Activated naive CD8-positive, alpha-beta T cell treated with anti-CD3 and anti-CD28 coated beads for 36 hours (primary cell): ENCODE measurements at regions not wholly inside any gene's neighbourhood (a gene's known extent, or its start where the extent isn't known, plus 50 kb on each side); places are given as distances from the start of the nearest gene placed in this dataset.

ENCODE experiments used
- DNase-seq: peaks from one replicate; pipeline ENCODE4 v3.0.0; 2021
- H3K27ac Mint-ChIP-seq: one replicate; pipeline ENCODE4 v1.8.0; 2022; ENCODE audit warnings: mild to moderate bottlenecking, moderate library complexity, mixed read lengths
- H3K27me3 Mint-ChIP-seq: one replicate; pipeline ENCODE4 v1.8.0; 2022; ENCODE audit warnings: mild to moderate bottlenecking, mixed read lengths
- H3K36me3 Mint-ChIP-seq: one replicate; pipeline ENCODE4 v1.8.0; 2021; ENCODE audit warnings: mild to moderate bottlenecking, mixed read lengths
- H3K4me1 Mint-ChIP-seq: one replicate; pipeline ENCODE4 v1.8.0; 2021; ENCODE audit warnings: mixed read lengths
- H3K4me3 Mint-ChIP-seq: one replicate; pipeline ENCODE4 v1.8.0; 2022; ENCODE audit warnings: mild to moderate bottlenecking, moderate library complexity, mixed read lengths
- H3K9me3 Mint-ChIP-seq: one replicate; pipeline ENCODE4 v1.8.0; 2022; ENCODE audit warnings: mixed read lengths

GRCh38 chr2:41729800-41730364 lies 317.9 kb upstream of the PKDCC start:
- H3K27me3 Mint-ChIP-seq, result peaks cover 8% of the 10 kb centered on the region
- no peaks in the 10 kb centered on the region for H3K36me3 Mint-ChIP-seq
- DNase-seq, result no peak
- no peaks in the 10 kb centered on the region for H3K4me1 Mint-ChIP-seq
- H3K27ac Mint-ChIP-seq, result no peak overlapping the region
- no peaks in the 10 kb centered on the region for H3K9me3 Mint-ChIP-seq
- no peak overlapping the region for H3K4me3 Mint-ChIP-seq

GRCh38 chr2:41735006-41735405 lies 312.8 kb upstream of the PKDCC start:
- no peak for DNase-seq
- Mint-ChIP-seq H3K4me1 (peaks cover 6% of the 10 kb centered on the region), H3K27ac (no peak overlapping the region), H3K36me3 (no peaks in the 10 kb centered on the region), H3K4me3 (no peak overlapping the region), H3K27me3 (peaks cover 22% of the 10 kb centered on the region), H3K9me3 (peaks cover under 1% of the 10 kb centered on the region)

- Mint-ChIP-seq H3K36me3 (no peaks in the 10 kb centered on the region), H3K4me1 (peaks cover 6% of the 10 kb centered on the region), H3K27me3 (peaks cover 21% of the 10 kb centered on the region), H3K27ac (no peak overlapping the region), H3K4me3 (no peak overlapping the region), H3K9me3 (peaks cover 3% of the 10 kb centered on the region)
- no peak for DNase-seq
Measured at GRCh38 chr2:41735476-41735875, 312.3 kb upstream of the PKDCC start.

- Mint-ChIP-seq H3K9me3 (peaks cover 3% of the 10 kb centered on the region), H3K27me3 (peaks cover 26% of the 10 kb centered on the region), H3K27ac (no peak overlapping the region), H3K4me3 (no peak overlapping the region), H3K4me1 (peaks cover 6% of the 10 kb centered on the region), H3K36me3 (no peaks in the 10 kb centered on the region)
- DNase-seq, result no peak
Measured at GRCh38 chr2:41736105-41736567, 311.7 kb upstream of the PKDCC start.

GRCh38 chr2:41736586-41736985 lies 311.2 kb upstream of the PKDCC start:
- DNase-seq, result no peak
- Mint-ChIP-seq H3K27me3 (peaks cover 27% of the 10 kb centered on the region), H3K4me3 (no peak overlapping the region), H3K4me1 (peaks cover 6% of the 10 kb centered on the region), H3K9me3 (peaks cover 3% of the 10 kb centered on the region), H3K27ac (no peak overlapping the region), H3K36me3 (no peaks in the 10 kb centered on the region)

GRCh38 chr2:41737888-41738287 lies 309.9 kb upstream of the PKDCC start:
- peaks cover 6% of the 10 kb centered on the region for H3K4me1 Mint-ChIP-seq
- H3K9me3 Mint-ChIP-seq, result peaks cover 3% of the 10 kb centered on the region
- no peak overlapping the region for H3K27ac Mint-ChIP-seq
- H3K27me3 Mint-ChIP-seq, result peaks cover 24% of the 10 kb centered on the region
- no peak for DNase-seq
- no peaks in the 10 kb centered on the region for H3K36me3 Mint-ChIP-seq
- no peak overlapping the region for H3K4me3 Mint-ChIP-seq

- peaks cover 10% of the 10 kb centered on the region for H3K27me3 Mint-ChIP-seq
- H3K4me1 Mint-ChIP-seq, result no peaks in the 10 kb centered on the region
- H3K9me3 Mint-ChIP-seq, result peaks cover 11% of the 10 kb centered on the region
- H3K4me3 Mint-ChIP-seq, result no peak overlapping the region
- DNase-seq, result no peak
- H3K36me3 Mint-ChIP-seq, result no peaks in the 10 kb centered on the region
- H3K27ac Mint-ChIP-seq, result no peak overlapping the region
Measured at GRCh38 chr2:41741951-41742595, 305.7 kb upstream of the PKDCC start.

GRCh38 chr2:41743324-41743723 lies 304.5 kb upstream of the PKDCC start:
- H3K27ac Mint-ChIP-seq, result no peak overlapping the region
- DNase-seq, result no peak
- no peak overlapping the region for H3K4me3 Mint-ChIP-seq
- H3K27me3 Mint-ChIP-seq, result peaks cover 10% of the 10 kb centered on the region
- peaks cover 11% of the 10 kb centered on the region for H3K9me3 Mint-ChIP-seq
- H3K36me3 Mint-ChIP-seq, result no peaks in the 10 kb centered on the region
- no peaks in the 10 kb centered on the region for H3K4me1 Mint-ChIP-seq

GRCh38 chr2:41750829-41751228 lies 297.0 kb upstream of the PKDCC start:
- peaks cover 4% of the 10 kb centered on the region for H3K27me3 Mint-ChIP-seq
- H3K36me3 Mint-ChIP-seq, result no peaks in the 10 kb centered on the region
- H3K4me1 Mint-ChIP-seq, result no peaks in the 10 kb centered on the region
- H3K27ac Mint-ChIP-seq, result no peak overlapping the region
- H3K9me3 Mint-ChIP-seq, result no peaks in the 10 kb centered on the region
- no peak overlapping the region for H3K4me3 Mint-ChIP-seq
- DNase-seq, result no peak

GRCh38 chr2:41759880-41760279 lies 287.9 kb upstream of the PKDCC start:
- Mint-ChIP-seq H3K27me3 (peaks cover 5% of the 10 kb centered on the region), H3K36me3 (no peaks in the 10 kb centered on the region), H3K4me3 (no peak overlapping the region), H3K4me1 (no peaks in the 10 kb centered on the region), H3K27ac (no peak overlapping the region), H3K9me3 (no peaks in the 10 kb centered on the region)
- no peak for DNase-seq

GRCh38 chr2:41763141-41763540 lies 284.7 kb upstream of the PKDCC start:
- Mint-ChIP-seq H3K4me3 (no peak overlapping the region), H3K4me1 (no peaks in the 10 kb centered on the region), H3K9me3 (no peaks in the 10 kb centered on the region), H3K36me3 (no peaks in the 10 kb centered on the region), H3K27me3 (peaks cover 5% of the 10 kb centered on the region), H3K27ac (no peak overlapping the region)
- DNase-seq, result no peak

- Mint-ChIP-seq H3K4me1 (no peaks in the 10 kb centered on the region), H3K36me3 (no peaks in the 10 kb centered on the region), H3K4me3 (no peak overlapping the region), H3K27ac (no peak overlapping the region), H3K27me3 (peaks cover 5% of the 10 kb centered on the region), H3K9me3 (no peaks in the 10 kb centered on the region)
- no peak for DNase-seq
Measured at GRCh38 chr2:41764131-41764530, 283.7 kb upstream of the PKDCC start.

GRCh38 chr2:41764919-41765318 lies 282.9 kb upstream of the PKDCC start:
- peaks cover 10% of the 10 kb centered on the region for H3K27me3 Mint-ChIP-seq
- H3K27ac Mint-ChIP-seq, result no peak overlapping the region
- DNase-seq, result no peak
- H3K4me1 Mint-ChIP-seq, result no peaks in the 10 kb centered on the region
- H3K4me3 Mint-ChIP-seq, result no peak overlapping the region
- no peaks in the 10 kb centered on the region for H3K9me3 Mint-ChIP-seq
- H3K36me3 Mint-ChIP-seq, result no peaks in the 10 kb centered on the region

- no peaks in the 10 kb centered on the region for H3K4me1 Mint-ChIP-seq
- H3K27me3 Mint-ChIP-seq, result peaks cover 13% of the 10 kb centered on the region
- no peaks in the 10 kb centered on the region for H3K9me3 Mint-ChIP-seq
- H3K27ac Mint-ChIP-seq, result no peak overlapping the region
- H3K36me3 Mint-ChIP-seq, result no peaks in the 10 kb centered on the region
- H3K4me3 Mint-ChIP-seq, result no peak overlapping the region
- DNase-seq, result no peak
Measured at GRCh38 chr2:41768310-41768709, 279.5 kb upstream of the PKDCC start.

GRCh38 chr2:41771710-41772109 lies 276.1 kb upstream of the PKDCC start:
- Mint-ChIP-seq H3K27me3 (peaks cover 14% of the 10 kb centered on the region), H3K27ac (no peak overlapping the region), H3K9me3 (no peaks in the 10 kb centered on the region), H3K4me3 (no peak overlapping the region), H3K36me3 (no peaks in the 10 kb centered on the region), H3K4me1 (no peaks in the 10 kb centered on the region)
- no peak for DNase-seq

GRCh38 chr2:41772697-41773096 lies 275.1 kb upstream of the PKDCC start:
- no peaks in the 10 kb centered on the region for H3K36me3 Mint-ChIP-seq
- DNase-seq, result no peak
- H3K4me3 Mint-ChIP-seq, result no peak overlapping the region
- H3K27me3 Mint-ChIP-seq, result peaks cover 12% of the 10 kb centered on the region
- no peaks in the 10 kb centered on the region for H3K4me1 Mint-ChIP-seq
- H3K27ac Mint-ChIP-seq, result no peak overlapping the region
- H3K9me3 Mint-ChIP-seq, result no peaks in the 10 kb centered on the region
